ENCODE measurements at regions not wholly inside any gene's neighbourhood (a gene's known extent, or its start where the extent isn't known, plus 50 kb on each side); places are given as distances from the start of the nearest gene placed in this dataset.

DNA sequence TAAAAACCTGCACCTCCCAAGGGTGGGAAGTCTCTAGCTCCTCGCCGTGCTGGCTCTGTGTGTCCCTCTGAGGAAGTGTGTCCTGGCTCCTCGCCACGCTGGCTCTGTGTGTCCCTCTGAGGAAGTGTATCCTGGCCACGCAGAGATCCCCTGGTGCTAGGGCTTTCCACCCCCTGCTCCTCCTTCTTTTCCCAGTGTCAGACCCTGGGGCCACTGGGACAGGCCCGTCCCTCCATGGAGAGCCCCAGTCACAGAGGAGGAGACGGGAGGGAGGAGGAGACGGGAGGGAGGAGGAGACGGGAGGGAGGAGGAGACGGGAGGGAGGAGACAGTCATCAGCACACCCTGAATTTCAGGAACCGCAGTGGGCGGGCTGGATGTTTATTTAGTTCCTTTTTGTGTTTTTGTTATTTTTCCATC lies 53.8 kb upstream of the HGFAC start:
- TF ChIP-seq, protein P1, sequence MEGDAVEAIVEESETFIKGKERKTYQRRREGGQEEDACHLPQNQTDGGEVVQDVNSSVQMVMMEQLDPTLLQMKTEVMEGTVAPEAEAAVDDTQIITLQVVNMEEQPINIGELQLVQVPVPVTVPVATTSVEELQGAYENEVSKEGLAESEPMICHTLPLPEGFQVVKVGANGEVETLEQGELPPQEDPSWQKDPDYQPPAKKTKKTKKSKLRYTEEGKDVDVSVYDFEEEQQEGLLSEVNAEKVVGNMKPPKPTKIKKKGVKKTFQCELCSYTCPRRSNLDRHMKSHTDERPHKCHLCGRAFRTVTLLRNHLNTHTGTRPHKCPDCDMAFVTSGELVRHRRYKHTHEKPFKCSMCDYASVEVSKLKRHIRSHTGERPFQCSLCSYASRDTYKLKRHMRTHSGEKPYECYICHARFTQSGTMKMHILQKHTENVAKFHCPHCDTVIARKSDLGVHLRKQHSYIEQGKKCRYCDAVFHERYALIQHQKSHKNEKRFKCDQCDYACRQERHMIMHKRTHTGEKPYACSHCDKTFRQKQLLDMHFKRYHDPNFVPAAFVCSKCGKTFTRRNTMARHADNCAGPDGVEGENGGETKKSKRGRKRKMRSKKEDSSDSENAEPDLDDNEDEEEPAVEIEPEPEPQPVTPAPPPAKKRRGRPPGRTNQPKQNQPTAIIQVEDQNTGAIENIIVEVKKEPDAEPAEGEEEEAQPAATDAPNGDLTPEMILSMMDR (IDR thresholded peaks at IDR 0.05) = no peak
- no peak for TF ChIP-seq POLR2A (IDR thresholded peaks at IDR 0.05)

All from heart left ventricle (tissue), 13 donors.